Cardiac muscle cell (in vitro differentiated cells and primary cell): ENCODE measurements at regions not wholly inside any gene's neighbourhood (a gene's known extent, or its start where the extent isn't known, plus 50 kb on each side); places are given as distances from the start of the nearest gene placed in this dataset.

ENCODE experiments used
- DNase-seq, 2 donors: peaks; one replicate each; pipeline versions ENCODE4 v3.0.0 to v3.0.0-alpha.2; 2010 to 2017; ENCODE audit warnings: low read depth in 1 of 2, low spot score in 1 of 2
- H3K27ac ChIP-seq: fragments of 200-600 bp; sonication (generic); 2 replicates; pipeline ENCODE4 v1.5.1; 2016
- H3K27me3 ChIP-seq: fragments of 200-600 bp; sonication (generic); 2 replicates; pipeline ENCODE4 v1.6.0; 2016; ENCODE audit warnings: control low read depth
- H3K36me3 ChIP-seq: fragments of 200-600 bp; sonication (generic); 2 replicates; pipeline ENCODE4 v1.5.1; 2016; ENCODE audit warnings: control low read depth
- H3K4me1 ChIP-seq: fragments of 200-600 bp; sonication (generic); 2 replicates; pipeline ENCODE4 v1.8.1; 2017; ENCODE audit warnings: low read depth, mild to moderate bottlenecking, mixed run types
- H3K4me3 ChIP-seq: fragments of 200-600 bp; sonication (generic); 2 replicates; pipeline ENCODE4 v1.5.1; 2016; ENCODE audit warnings: mild to moderate bottlenecking
- H3K9me3 ChIP-seq: fragments of 200-600 bp; sonication (generic); 2 replicates; pipeline ENCODE4 v1.5.1; 2017; ENCODE audit warnings: low read depth, mild to moderate bottlenecking, control low read depth
- CTCF ChIP-seq: IDR thresholded peaks from 2 replicates; pipeline ENCODE4 v1.5.1; 2012; ENCODE audit warnings: low read depth, mild to moderate bottlenecking, low read length

GRCh38 chr4:181162676-181163075, 1080.5 kb upstream of the TENM3 start:
- Histone ChIP-seq H3K27me3 (no peaks in the 10 kb centered on the region), H3K4me1 (no peaks in the 10 kb centered on the region), H3K27ac (no peak overlapping the region), H3K4me3 (no peak overlapping the region), H3K9me3 (no peaks in the 10 kb centered on the region), H3K36me3 (no peaks in the 10 kb centered on the region)
- no peak for TF ChIP-seq CTCF
- no peak for DNase-seq

- no peak for TF ChIP-seq CTCF
- no peaks in the 10 kb centered on the region for H3K27me3 ChIP-seq
- H3K36me3 ChIP-seq = no peaks in the 10 kb centered on the region
- no peak for DNase-seq
- no peak overlapping the region for H3K4me3 ChIP-seq
- H3K4me1 ChIP-seq = no peaks in the 10 kb centered on the region
- no peak overlapping the region for H3K27ac ChIP-seq
- H3K9me3 ChIP-seq = no peaks in the 10 kb centered on the region
Measured at GRCh38 chr4:181166742-181167399, 1076.3 kb upstream of the TENM3 start.

- Histone ChIP-seq H3K27ac (no peak overlapping the region), H3K9me3 (no peaks in the 10 kb centered on the region), H3K4me1 (no peaks in the 10 kb centered on the region), H3K27me3 (no peaks in the 10 kb centered on the region), H3K4me3 (no peak overlapping the region), H3K36me3 (no peaks in the 10 kb centered on the region)
- no peak for DNase-seq
- TF ChIP-seq CTCF = no peak
Measured at GRCh38 chr4:181168011-181168805, 1075.0 kb upstream of the TENM3 start.

GRCh38 chr4:181173046-181173445, 1070.2 kb upstream of the TENM3 start:
- H3K27me3 ChIP-seq = no peaks in the 10 kb centered on the region
- no peak overlapping the region for H3K27ac ChIP-seq
- no peaks in the 10 kb centered on the region for H3K4me1 ChIP-seq
- TF ChIP-seq CTCF = no peak
- H3K36me3 ChIP-seq = no peaks in the 10 kb centered on the region
- H3K4me3 ChIP-seq = no peak overlapping the region
- no peak for DNase-seq
- H3K9me3 ChIP-seq = no peaks in the 10 kb centered on the region

GRCh38 chr4:181176306-181176705, 1066.9 kb upstream of the TENM3 start:
- no peak overlapping the region for H3K27ac ChIP-seq
- no peak for DNase-seq

More at GRCh38 chr4:181176306-181176705, 1066.9 kb upstream of the TENM3 start:
- Histone ChIP-seq H3K36me3 (no peaks in the 10 kb centered on the region), H3K4me3 (no peak overlapping the region), H3K4me1 (no peaks in the 10 kb centered on the region), H3K27me3 (no peaks in the 10 kb centered on the region), H3K9me3 (no peaks in the 10 kb centered on the region)
- TF ChIP-seq CTCF = no peak
